NCI-H1048 (cell line): ENCODE measurements at regions not wholly inside any gene's neighbourhood (a gene's known extent, or its start where the extent isn't known, plus 50 kb on each side); places are given as distances from the start of the nearest gene placed in this dataset.

Experiments
- DNase-seq: peaks from one replicate; lab custom pipeline; 2025; lab: John Stamatoyannopoulos, UW

GRCh38 chrX:46447384-46447783 is 97.8 kb downstream of the ZNF674 start:
- DNase-seq: no peak

DNA sequence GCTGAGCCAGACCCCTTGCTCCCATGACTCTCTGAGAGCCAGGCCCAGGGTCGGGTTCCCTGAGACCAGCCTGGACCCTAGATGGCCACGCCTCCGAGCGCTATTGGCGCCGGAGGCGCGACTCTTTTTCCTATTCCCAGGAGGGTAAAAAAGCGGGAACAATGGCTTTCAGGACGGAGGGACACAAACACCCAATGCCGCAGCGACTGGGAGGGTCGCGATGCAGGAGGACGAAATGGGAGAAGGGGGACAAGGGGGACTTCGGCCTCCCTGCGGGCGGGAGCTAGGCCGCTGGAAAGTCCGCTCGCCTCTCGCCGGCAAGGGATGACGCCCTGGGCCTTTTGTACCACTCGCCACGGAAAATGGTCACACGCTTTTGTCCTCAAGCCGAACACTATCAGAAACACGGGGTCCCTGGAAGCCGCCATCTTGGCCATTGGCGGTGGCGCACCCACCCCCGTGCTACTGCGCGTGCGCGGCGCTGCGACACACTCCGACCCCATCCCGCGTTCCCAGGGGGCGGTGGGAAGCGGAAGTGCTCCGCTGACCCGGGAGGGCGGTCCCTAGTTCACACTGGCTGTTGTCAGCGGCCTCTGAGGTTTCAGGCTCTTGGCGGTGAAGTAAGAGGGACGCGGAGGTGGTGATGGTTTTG is 98.4 kb downstream of the ZNF674 start:
- peak; percentile 6 for DNase-seq

- DNase-seq: no peak
Measured at GRCh38 chrX:46444011-46444410, 101.2 kb downstream of the ZNF674 start.

- no peak for DNase-seq
Measured at GRCh38 chrX:46436744-46437143, 108.5 kb downstream of the ZNF674 start.

- no peak for DNase-seq
Measured at GRCh38 chrX:46433892-46434291, 111.3 kb downstream of the ZNF674 start.

DNA sequence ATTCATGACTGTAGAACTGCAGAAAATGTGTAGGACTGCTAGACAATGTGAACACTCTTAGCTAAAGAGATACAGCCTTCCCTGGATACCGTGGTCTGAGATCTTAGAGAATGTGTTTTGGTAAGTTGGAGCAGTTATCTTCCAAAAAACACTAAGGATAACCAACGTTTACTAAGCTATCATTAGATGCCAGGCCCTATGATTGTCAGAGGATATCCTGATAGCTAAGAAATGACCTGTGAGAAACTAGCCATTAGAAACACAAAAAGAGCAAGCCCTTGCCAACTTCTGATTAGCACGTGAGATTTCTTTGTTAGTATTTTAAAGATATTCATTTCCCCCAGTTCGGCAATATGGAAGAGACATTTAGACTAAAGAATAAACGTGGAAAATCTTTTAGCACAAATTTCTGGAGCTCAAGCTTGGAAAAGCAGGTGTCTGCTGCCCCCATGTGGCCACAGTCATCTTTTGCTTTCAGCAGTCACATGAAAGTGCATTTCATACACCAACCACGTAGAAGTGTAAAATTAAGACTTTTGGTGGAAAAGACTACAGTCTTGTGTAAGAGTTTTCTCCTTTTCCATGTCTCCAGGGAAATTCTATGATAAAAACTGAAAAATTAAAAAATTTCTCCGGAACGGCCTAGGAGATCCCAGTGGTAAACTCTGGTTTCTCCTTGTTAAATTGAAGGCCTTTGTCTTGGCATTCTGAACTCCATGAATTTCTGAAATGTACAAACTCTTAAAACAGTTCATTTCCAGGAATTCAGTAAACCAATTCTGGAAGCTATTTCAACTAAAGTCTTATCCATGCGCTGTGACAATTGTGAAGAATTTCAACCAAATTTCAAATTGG is 136.4 kb downstream of the ZNF674 start:
- no peak for DNase-seq

GRCh38 chrX:46407753-46408130 is 137.5 kb downstream of the ZNF674 start:
- DNase-seq: no peak

GRCh38 chrX:46407036-46407752 is 138.0 kb downstream of the ZNF674 start:
- DNase-seq: no peak

GRCh38 chrX:46404774-46405173 is 140.4 kb downstream of the ZNF674 start:
- no peak for DNase-seq

DNA sequence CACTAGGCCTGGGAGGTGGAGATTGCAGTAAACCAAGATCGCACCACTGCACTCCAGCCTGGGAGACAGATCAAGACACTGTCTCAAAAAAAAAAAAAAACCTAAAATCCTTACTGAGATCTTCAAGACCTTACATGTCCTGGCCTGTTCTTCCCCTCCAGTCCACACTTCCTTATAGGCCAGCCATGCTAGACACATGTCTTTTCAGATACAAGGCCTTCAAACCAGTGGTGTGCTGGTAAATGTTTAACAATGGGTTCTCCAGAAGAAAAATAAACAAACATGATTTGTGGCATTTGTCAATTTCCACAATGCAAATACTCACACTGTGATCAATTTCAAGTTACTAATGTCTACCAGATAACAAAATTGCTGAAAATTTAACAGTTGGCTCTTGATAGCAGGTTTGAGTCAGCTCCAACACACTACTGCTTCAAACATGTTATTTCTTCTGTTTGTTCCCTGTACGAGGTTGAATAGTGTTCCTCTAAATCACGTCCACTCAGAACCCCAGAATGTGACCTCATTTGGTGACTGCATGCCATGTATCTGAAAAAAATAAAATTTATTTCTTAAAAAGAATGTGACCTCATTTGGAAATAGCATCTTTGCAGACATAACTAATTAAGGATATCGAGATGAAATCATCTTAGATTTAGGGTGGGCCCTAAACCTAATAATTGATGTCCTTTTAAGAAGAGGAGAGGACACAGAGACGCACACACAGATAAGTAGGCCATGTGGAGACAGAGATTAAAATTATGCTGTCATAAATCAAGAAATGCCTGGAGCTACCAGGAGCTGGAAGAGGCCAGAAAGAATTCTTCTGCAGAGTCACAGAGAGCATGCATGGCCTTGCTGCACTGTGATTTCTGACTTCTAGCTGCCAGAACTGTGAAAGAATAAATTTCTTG is 144.4 kb downstream of the ZNF674 start:
- no peak for DNase-seq

DNA sequence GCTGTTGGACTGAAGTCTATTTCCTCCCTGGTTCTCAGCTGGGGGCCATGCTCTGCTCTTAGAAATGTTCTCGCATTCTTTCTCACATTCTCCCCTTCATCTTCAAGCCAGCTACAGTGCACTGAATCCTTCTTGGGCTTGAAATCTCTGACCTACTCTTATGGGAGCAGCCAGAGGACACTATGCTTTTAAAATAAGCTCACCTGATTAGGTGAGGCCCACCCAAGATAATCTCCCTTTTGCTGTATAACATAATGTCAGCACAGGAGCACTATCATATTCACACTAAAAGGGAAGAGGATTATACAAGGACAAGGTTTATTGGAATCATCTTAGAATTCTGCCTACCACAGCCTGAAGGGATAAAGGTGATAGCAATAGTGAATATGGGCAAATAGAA is 146.3 kb downstream of the ZNF674 start:
- no peak for DNase-seq

- DNase-seq: no peak
Measured at GRCh38 chrX:46398126-46398525, 147.1 kb downstream of the ZNF674 start.

GRCh38 chrX:46386511-46386910 is 158.7 kb downstream of the ZNF674 start:
- DNase-seq: no peak

GRCh38 chrX:46383006-46383405 is 162.2 kb downstream of the ZNF674 start:
- DNase-seq: no peak

DNA sequence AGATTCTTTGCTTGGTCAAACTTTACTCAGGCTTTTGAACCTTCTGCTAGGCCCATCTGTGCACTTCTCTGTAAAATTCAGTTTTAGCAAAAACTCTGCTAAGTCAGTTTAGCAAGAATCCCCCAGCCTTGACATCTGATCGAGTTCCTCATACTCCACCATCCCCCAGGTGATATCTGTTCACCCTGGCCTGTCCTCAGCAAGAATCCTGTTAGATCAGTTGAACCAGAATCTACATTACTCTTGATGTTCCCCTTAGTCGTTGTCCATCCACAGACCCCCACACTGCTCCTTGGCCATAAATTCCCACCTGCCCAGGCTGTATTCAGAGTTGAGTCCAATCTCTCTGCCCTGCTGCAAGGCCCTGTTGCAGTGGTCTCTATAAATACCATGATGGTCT is 162.6 kb downstream of the ZNF674 start:
- DNase-seq: no peak

DNA sequence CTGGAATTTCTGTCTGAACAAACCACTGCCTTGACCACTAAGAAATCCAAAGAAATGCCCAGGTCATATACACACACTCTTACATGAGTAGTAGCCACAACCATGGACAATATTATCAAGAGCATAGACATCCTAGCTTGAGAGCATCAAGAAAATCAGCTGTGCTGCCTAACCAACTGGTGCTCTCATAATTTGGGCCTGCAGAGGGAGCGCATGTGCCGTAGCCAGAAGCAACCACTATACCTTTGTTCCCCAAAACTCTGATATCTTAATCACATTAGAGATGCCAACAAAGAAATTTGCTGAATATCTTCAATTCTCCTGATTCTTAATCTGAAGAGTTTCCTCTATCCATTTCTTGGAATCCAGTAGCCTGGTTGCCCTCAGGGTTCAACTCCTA is 163.6 kb downstream of the ZNF674 start:
- DNase-seq: no peak

DNA sequence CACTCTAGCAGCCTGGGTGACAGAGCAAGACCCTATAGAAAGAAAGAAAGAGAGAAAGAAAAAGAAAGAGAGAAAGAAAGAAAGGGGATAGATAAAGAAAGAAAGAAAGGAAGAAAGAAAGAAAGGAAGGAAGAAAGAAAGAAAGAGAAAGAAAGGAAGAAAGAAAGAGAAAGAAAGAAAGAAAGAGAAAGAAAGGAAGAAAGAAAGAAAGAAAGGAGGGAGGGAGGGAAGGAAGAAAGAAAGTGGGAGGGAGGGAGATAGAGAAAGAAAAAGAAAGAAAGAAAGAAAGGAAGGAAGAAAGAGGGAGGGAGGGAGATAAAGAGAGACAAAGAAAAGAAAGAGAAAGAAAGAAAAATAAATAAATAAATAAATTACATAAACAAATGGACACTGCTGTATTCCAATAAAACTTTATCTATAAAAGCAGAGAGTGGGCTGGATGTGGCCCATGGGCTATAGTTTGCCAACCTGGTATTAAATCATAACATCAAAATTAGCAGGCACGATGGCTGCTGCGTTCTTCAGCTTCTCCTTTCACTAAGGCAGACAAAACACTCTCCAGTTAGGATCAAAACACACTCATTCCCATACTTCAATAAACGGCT is 165.0 kb downstream of the ZNF674 start:
- no peak for DNase-seq

- DNase-seq: no peak
Measured at GRCh38 chrX:46376246-46376885, 168.9 kb downstream of the ZNF674 start.

DNA sequence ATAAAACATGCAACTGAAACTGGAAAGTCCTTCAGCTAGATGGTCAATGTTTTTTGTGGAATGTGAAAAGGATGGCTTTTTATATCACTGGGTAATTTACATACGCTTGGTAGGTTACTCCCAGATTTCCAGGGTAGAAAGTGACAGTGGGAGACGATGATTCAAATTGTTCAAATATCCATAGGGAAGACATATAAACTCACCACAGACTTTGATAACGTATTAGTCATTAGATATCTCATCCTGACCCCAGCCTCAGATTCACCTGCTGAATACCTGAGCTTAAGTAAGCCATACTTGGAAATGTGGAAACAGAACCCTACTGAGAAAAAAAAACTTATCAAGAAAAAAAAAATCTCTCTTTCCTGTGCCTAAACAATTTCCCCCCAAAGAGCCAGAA is 169.4 kb downstream of the ZNF674 start:
- DNase-seq: no peak

DNA sequence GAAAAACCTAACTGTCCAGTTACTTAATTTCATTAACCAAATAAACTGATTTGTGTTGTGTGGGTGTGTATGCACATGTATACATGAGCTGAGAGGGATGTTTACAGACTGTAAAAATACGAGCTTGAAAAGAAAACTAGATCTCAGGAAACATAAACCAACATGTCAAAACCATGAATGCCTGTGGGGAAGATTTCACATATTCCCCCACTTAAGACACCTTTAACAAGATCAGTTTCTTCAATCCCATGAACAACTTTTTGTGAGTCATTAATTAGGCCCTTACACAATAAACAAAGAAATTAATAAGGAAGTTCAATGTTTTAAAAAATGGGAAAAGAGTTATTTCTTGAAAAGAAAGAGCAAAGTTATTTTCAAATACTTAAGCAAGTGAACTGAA is 170.8 kb downstream of the ZNF674 start:
- DNase-seq: no peak

DNA sequence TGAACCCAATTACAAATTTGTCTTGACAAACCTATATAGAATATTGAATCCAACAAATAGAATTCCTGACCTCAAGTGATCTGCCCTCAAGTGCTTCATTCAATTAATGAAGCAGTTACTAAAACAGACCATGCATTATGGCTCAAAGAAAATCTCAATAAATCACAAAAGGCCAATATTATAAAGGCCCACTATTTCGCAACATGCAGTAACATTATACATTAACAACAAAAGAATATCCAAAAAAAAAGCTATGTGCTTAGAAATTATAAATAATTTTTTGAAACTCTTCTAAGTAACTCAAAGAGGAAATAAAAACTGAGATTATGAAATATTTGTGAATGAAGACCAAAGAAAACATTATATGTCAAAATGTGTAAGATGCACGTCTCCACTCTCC is 177.7 kb downstream of the ZNF674 start:
- DNase-seq: no peak
